Activated CD4-positive, alpha-beta memory T cell treated with anti-CD3 and anti-CD28 coated beads for 36 hours (primary cell): ENCODE measurements at regions not wholly inside any gene's neighbourhood (a gene's known extent, or its start where the extent isn't known, plus 50 kb on each side); places are given as distances from the start of the nearest gene placed in this dataset.

Experiments used
- CTCF ChIA-PET: fragments of 350-600 bp; sonication (Branson Sonifier 250); formaldehyde crosslinking; loops from one replicate; lab custom pipeline; 2021; ENCODE audit warnings: antibody characterized with exemption, inconsistent platforms; lab: Charles Lee
- POLR2A ChIA-PET: fragments of 350-600 bp; sonication (Branson Sonifier 250); formaldehyde crosslinking; loops from one replicate; lab custom pipeline; 2021; ENCODE audit warnings: antibody characterized with exemption; lab: Charles Lee
- DNase-seq: peaks from one replicate; pipeline ENCODE4 v3.0.0-alpha.2; 2020
- H3K27ac Mint-ChIP-seq: one replicate; pipeline ENCODE4 v1.8.0; 2021; ENCODE audit warnings: mixed read lengths
- H3K27me3 Mint-ChIP-seq: one replicate; pipeline ENCODE4 v1.8.0; 2021; ENCODE audit warnings: mixed read lengths
- H3K36me3 Mint-ChIP-seq: one replicate; pipeline ENCODE4 v1.8.0; 2021; ENCODE audit warnings: mixed read lengths
- H3K4me1 Mint-ChIP-seq: one replicate; pipeline ENCODE4 v1.8.0; 2021; ENCODE audit warnings: low read depth, mixed read lengths
- H3K4me3 Mint-ChIP-seq: one replicate; pipeline ENCODE4 v1.8.0; 2021; ENCODE audit warnings: mild to moderate bottlenecking, mixed read lengths
- H3K9me3 Mint-ChIP-seq: one replicate; pipeline ENCODE4 v1.8.0; 2021; ENCODE audit warnings: mixed read lengths
- intact Hi-C: fragments of 100-400 bp; cut with micrococcal nuclease; formaldehyde crosslinking; loops from one replicate; pipeline ENCODE4 v1.15.1; 2023

DNA sequence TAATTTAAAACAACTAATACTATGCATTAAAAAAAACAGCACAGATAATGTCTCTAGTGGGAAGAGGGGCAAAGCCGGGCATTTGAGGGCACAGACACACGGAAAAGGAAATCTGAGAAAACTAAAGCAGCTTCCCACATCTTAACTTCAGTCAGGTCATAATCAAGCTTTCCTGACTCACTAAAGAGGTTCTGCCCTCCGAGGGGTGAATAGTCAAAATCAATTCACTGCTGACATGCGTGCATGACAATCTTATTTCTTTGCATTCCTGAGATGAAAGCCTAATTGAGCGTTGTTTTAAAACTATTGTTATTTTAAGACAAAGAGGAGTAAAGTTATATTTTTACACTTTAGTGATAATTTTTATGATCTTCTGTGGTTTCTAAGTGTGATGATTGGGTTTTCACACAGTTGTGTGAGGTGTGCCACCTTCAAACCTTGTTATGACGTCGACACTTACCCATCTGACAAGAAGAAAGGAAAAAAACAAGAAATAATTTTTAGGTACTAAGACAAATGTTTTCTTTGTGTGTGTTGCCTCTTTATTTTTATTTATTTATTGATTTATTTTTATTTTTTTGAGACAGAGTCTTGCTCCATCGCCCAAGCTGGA lies 90.9 kb downstream of the GATA6 start:
- intact Hi-C loops = no loop called here
- Mint-ChIP-seq H3K4me3 (no peak overlapping the region), H3K36me3 (no peaks in the 10 kb centered on the region), H3K9me3 (peaks cover 4% of the 10 kb centered on the region), H3K27ac (no peak overlapping the region), H3K27me3 (no peaks in the 10 kb centered on the region), H3K4me1 (no peaks in the 10 kb centered on the region)
- ChIA-PET CTCF (no interaction called here), POLR2A (no interaction called here)
- DNase-seq = no peak

DNA sequence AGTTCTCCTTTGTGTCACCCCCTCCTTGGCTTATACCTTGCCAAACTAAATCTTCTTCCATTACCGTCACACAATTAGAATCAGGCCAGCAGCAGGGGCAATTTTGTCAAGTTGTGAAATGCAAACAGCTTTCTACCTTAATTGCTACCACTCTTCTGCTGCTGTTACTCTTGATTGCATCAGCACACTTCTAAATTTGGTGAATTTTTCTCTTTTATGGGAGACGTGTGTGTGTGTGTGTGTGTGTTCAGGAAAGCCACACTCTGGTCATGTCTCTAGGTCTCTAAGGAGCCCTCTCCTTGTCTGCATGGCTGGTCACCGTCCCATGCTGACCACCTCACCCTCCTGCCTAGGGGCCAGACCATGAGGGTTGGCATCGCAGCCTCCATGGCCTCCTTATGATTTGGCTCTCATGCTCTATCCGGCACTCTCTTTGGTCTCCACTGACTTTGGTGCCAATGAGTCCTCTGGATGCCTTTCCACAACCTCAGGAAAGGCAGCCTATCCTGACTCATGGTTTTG lies 87.7 kb downstream of the GATA6 start:
- Mint-ChIP-seq H3K27me3 (no peaks in the 10 kb centered on the region), H3K9me3 (no peaks in the 10 kb centered on the region), H3K4me1 (no peaks in the 10 kb centered on the region), H3K27ac (no peak overlapping the region), H3K36me3 (no peaks in the 10 kb centered on the region), H3K4me3 (no peak overlapping the region)
- ChIA-PET POLR2A (no interaction called here), CTCF (no interaction called here)
- intact Hi-C loops = no loop called here
- no peak for DNase-seq

DNA sequence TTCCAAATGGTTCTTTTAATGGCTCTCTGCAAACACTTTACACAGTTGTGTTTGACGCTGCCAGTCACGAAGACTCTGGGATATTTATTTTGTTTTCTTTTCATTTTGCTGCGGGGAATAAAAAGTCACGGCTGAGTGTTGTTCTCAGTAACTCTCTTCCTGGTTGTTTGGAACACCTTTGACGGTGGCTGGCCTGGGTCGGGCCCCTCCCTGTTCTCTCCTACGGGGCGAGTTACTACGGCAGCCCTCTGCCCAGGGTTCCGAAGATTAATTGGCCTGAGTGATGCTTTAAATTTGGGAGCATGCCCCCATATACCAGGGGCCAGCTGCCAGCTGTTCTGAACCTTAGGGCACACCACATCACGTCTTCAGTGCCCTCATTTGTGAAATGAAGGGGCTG lies 84.7 kb downstream of the GATA6 start:
- intact Hi-C loops = no loop called here
- Mint-ChIP-seq H3K4me1 (no peaks in the 10 kb centered on the region), H3K27ac (no peak overlapping the region), H3K36me3 (no peaks in the 10 kb centered on the region), H3K9me3 (no peaks in the 10 kb centered on the region), H3K4me3 (no peak overlapping the region), H3K27me3 (no peaks in the 10 kb centered on the region)
- DNase-seq = no peak
- CTCF ChIA-PET = no interaction called here
- POLR2A ChIA-PET = no interaction called here

DNA sequence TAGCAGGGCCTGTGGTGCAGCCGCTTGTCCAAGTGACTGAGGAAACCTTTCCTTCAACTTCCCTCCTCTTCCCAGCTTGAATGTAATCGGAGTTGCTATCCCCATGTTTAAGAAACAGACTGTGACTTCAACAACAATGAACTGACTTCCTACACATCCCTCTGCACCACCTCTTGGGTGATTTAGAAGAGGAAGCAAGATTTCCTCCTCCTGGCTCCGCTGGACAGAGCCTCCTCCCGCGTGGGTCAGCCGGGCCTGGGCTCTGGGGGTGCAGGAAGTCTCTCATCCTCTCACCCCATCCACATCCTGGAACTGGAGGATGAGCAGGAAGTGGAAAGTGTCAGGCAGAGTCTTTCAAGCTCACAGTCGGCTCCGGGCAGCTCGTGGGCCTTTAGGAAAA lies 84.3 kb downstream of the GATA6 start:
- intact Hi-C loops = no loop called here
- H3K27ac Mint-ChIP-seq = no peak overlapping the region
- CTCF ChIA-PET = no interaction called here

DNA sequence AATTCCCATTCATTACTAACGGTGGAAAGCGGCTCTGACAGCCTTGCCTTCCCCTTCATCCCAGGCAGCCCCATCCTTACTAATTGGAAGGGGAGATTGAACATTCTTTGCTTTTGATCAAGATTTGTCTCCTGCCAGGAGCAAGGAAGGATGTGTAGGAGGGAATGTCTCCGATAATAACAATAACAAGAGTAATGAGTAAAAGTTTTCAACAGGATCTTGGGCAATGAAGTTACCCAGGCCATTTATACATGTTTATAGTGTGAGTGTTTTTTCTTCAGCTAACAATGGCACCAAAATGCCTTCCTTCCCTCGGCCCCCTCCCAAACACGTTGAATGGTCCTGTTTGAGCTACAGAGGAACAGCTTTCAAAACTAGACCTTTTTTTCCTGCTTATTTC lies 83.8 kb downstream of the GATA6 start:
- H3K27ac Mint-ChIP-seq = no peak overlapping the region
- no peaks in the 10 kb centered on the region for H3K27me3 Mint-ChIP-seq
- no peaks in the 10 kb centered on the region for H3K9me3 Mint-ChIP-seq
- no peaks in the 10 kb centered on the region for H3K36me3 Mint-ChIP-seq
- H3K4me1 Mint-ChIP-seq = no peaks in the 10 kb centered on the region
- CTCF ChIA-PET = no interaction called here
- no peak overlapping the region for H3K4me3 Mint-ChIP-seq
- no peak for DNase-seq
- POLR2A ChIA-PET = no interaction called here
- intact Hi-C loops = no loop called here

More for the DNA sequence above, 84.3 kb downstream of the GATA6 start:
- no peaks in the 10 kb centered on the region for H3K9me3 Mint-ChIP-seq
- no peaks in the 10 kb centered on the region for H3K4me1 Mint-ChIP-seq
- DNase-seq = no peak
- POLR2A ChIA-PET = no interaction called here
- no peak overlapping the region for H3K4me3 Mint-ChIP-seq
- no peaks in the 10 kb centered on the region for H3K36me3 Mint-ChIP-seq
- H3K27me3 Mint-ChIP-seq = no peaks in the 10 kb centered on the region
